ENCODE measurements at regions not wholly inside any gene's neighbourhood (a gene's known extent, or its start where the extent isn't known, plus 50 kb on each side); places are given as distances from the start of the nearest gene placed in this dataset.

- Histone ChIP-seq H3K27me3 (ENCODE audit: low read length) (no peaks in the 10 kb centered on the region), H3K4me3 (ENCODE audit: low read length) (no peak overlapping the region), H3K36me3 (ENCODE audit: insufficient read depth, low read length) (no peaks in the 10 kb centered on the region), H2AFZ (ENCODE audit: low read length) (no peak overlapping the region), H3K4me1 (ENCODE audit: low read length) (no peaks in the 10 kb centered on the region), H3K9ac (ENCODE audit: low read length) (no peak overlapping the region), H3K4me2 (ENCODE audit: low read depth, low read length, poor library complexity, severe bottlenecking) (no peak overlapping the region), H3K9me3 (ENCODE audit: low read length) (no peaks in the 10 kb centered on the region), H3K27ac (ENCODE audit: low read length) (no peak overlapping the region), H3K9me2 (replicated peaks; ENCODE audit: insufficient read depth, low read length) (no peaks in the 10 kb centered on the region), H4K20me1 (ENCODE audit: insufficient read depth, low read depth, low read length) (no peaks in the 10 kb centered on the region), H3K79me2 (ENCODE audit: low read length) (no peaks in the 10 kb centered on the region)
- DNase-seq: no peak
Measured at GRCh38 chr14:51491036-51491545, 160.6 kb upstream of the FRMD6 start.

GRCh38 chr14:51491776-51492175 lies 159.9 kb upstream of the FRMD6 start:
- no peaks in the 10 kb centered on the region for H4K20me1 ChIP-seq (ENCODE audit: insufficient read depth, low read depth, low read length)
- DNase-seq: no peak
- no peaks in the 10 kb centered on the region for H3K4me1 ChIP-seq (ENCODE audit: low read length)
- H3K27me3 ChIP-seq (ENCODE audit: low read length): no peaks in the 10 kb centered on the region
- H3K27ac ChIP-seq (ENCODE audit: low read length): no peak overlapping the region
- H3K4me2 ChIP-seq (ENCODE audit: low read depth, low read length, poor library complexity, severe bottlenecking): no peak overlapping the region
- no peaks in the 10 kb centered on the region for H3K9me3 ChIP-seq (ENCODE audit: low read length)
- H2AFZ ChIP-seq (ENCODE audit: low read length): no peak overlapping the region
- H3K79me2 ChIP-seq (ENCODE audit: low read length): no peaks in the 10 kb centered on the region
- no peak overlapping the region for H3K4me3 ChIP-seq (ENCODE audit: low read length)
- H3K36me3 ChIP-seq (ENCODE audit: insufficient read depth, low read length): no peaks in the 10 kb centered on the region
- H3K9ac ChIP-seq (ENCODE audit: low read length): no peak overlapping the region
- H3K9me2 ChIP-seq (replicated peaks; ENCODE audit: insufficient read depth, low read length): no peaks in the 10 kb centered on the region

- Histone ChIP-seq H3K9me2 (replicated peaks; ENCODE audit: insufficient read depth, low read length) (no peaks in the 10 kb centered on the region), H3K4me3 (ENCODE audit: low read length) (no peak overlapping the region), H3K9me3 (ENCODE audit: low read length) (no peaks in the 10 kb centered on the region), H3K4me1 (ENCODE audit: low read length) (no peaks in the 10 kb centered on the region), H3K27me3 (ENCODE audit: low read length) (no peaks in the 10 kb centered on the region), H2AFZ (ENCODE audit: low read length) (no peak overlapping the region), H3K9ac (ENCODE audit: low read length) (no peak overlapping the region), H3K27ac (ENCODE audit: low read length) (no peak overlapping the region), H3K4me2 (ENCODE audit: low read depth, low read length, poor library complexity, severe bottlenecking) (no peak overlapping the region), H3K79me2 (ENCODE audit: low read length) (no peaks in the 10 kb centered on the region), H4K20me1 (ENCODE audit: insufficient read depth, low read depth, low read length) (no peaks in the 10 kb centered on the region; the same call in 1 of the 2 replicates), H3K36me3 (ENCODE audit: insufficient read depth, low read length) (no peaks in the 10 kb centered on the region)
- DNase-seq: no peak
Measured at GRCh38 chr14:51495319-51495718, 156.4 kb upstream of the FRMD6 start.

- H3K9me2 ChIP-seq (replicated peaks; ENCODE audit: insufficient read depth, low read length): no peaks in the 10 kb centered on the region
- no peaks in the 10 kb centered on the region for H3K79me2 ChIP-seq (ENCODE audit: low read length)
- no peaks in the 10 kb centered on the region for H3K36me3 ChIP-seq (ENCODE audit: insufficient read depth, low read length)
- H3K27ac ChIP-seq (ENCODE audit: low read length): no peak overlapping the region
- DNase-seq: no peak
- no peak overlapping the region for H3K4me3 ChIP-seq (ENCODE audit: low read length)
- H3K4me1 ChIP-seq (ENCODE audit: low read length): no peaks in the 10 kb centered on the region
- no peak overlapping the region for H2AFZ ChIP-seq (ENCODE audit: low read length)
- no peaks in the 10 kb centered on the region for H3K9me3 ChIP-seq (ENCODE audit: low read length)
- no peak overlapping the region for H3K4me2 ChIP-seq (ENCODE audit: low read depth, low read length, poor library complexity, severe bottlenecking)
- no peaks in the 10 kb centered on the region for H3K27me3 ChIP-seq (ENCODE audit: low read length)
- H4K20me1 ChIP-seq (ENCODE audit: insufficient read depth, low read depth, low read length): no peaks in the 10 kb centered on the region; the same call in 1 of the 2 replicates
- no peak overlapping the region for H3K9ac ChIP-seq (ENCODE audit: low read length)
Measured at GRCh38 chr14:51498411-51499227, 153.1 kb upstream of the FRMD6 start.

GRCh38 chr14:51500776-51501175 lies 150.9 kb upstream of the FRMD6 start:
- no peak overlapping the region for H3K4me3 ChIP-seq (ENCODE audit: low read length)
- H3K36me3 ChIP-seq (ENCODE audit: insufficient read depth, low read length): no peaks in the 10 kb centered on the region
- H3K27me3 ChIP-seq (ENCODE audit: low read length): no peaks in the 10 kb centered on the region
- no peaks in the 10 kb centered on the region for H3K9me3 ChIP-seq (ENCODE audit: low read length)
- no peak overlapping the region for H2AFZ ChIP-seq (ENCODE audit: low read length)
- H3K79me2 ChIP-seq (ENCODE audit: low read length): no peaks in the 10 kb centered on the region
- H3K4me1 ChIP-seq (ENCODE audit: low read length): no peaks in the 10 kb centered on the region
- no peaks in the 10 kb centered on the region; the same call in 1 of the 2 replicates for H4K20me1 ChIP-seq (ENCODE audit: insufficient read depth, low read depth, low read length)
- H3K27ac ChIP-seq (ENCODE audit: low read length): no peak overlapping the region
- no peak overlapping the region for H3K4me2 ChIP-seq (ENCODE audit: low read depth, low read length, poor library complexity, severe bottlenecking)
- DNase-seq: no peak
- H3K9me2 ChIP-seq (replicated peaks; ENCODE audit: insufficient read depth, low read length): no peaks in the 10 kb centered on the region
- H3K9ac ChIP-seq (ENCODE audit: low read length): no peak overlapping the region

GRCh38 chr14:51501746-51502145 lies 150.0 kb upstream of the FRMD6 start:
- Histone ChIP-seq H3K27me3 (ENCODE audit: low read length) (no peaks in the 10 kb centered on the region), H3K27ac (ENCODE audit: low read length) (no peak overlapping the region), H4K20me1 (ENCODE audit: insufficient read depth, low read depth, low read length) (no peaks in the 10 kb centered on the region; the same call in 1 of the 2 replicates), H3K9me3 (ENCODE audit: low read length) (no peaks in the 10 kb centered on the region), H3K4me1 (ENCODE audit: low read length) (no peaks in the 10 kb centered on the region), H3K79me2 (ENCODE audit: low read length) (no peaks in the 10 kb centered on the region), H3K9ac (ENCODE audit: low read length) (no peak overlapping the region), H3K9me2 (replicated peaks; ENCODE audit: insufficient read depth, low read length) (no peaks in the 10 kb centered on the region), H2AFZ (ENCODE audit: low read length) (no peak overlapping the region), H3K4me3 (ENCODE audit: low read length) (no peak overlapping the region), H3K36me3 (ENCODE audit: insufficient read depth, low read length) (no peaks in the 10 kb centered on the region), H3K4me2 (ENCODE audit: low read depth, low read length, poor library complexity, severe bottlenecking) (no peak overlapping the region)
- DNase-seq: no peak

GRCh38 chr14:51504669-51505068 lies 147.0 kb upstream of the FRMD6 start:
- H3K9me3 ChIP-seq (ENCODE audit: low read length): no peaks in the 10 kb centered on the region
- no peak overlapping the region for H3K9ac ChIP-seq (ENCODE audit: low read length)
- H3K36me3 ChIP-seq (ENCODE audit: insufficient read depth, low read length): no peaks in the 10 kb centered on the region
- DNase-seq: no peak
- H3K4me1 ChIP-seq (ENCODE audit: low read length): peaks cover 5% of the 10 kb centered on the region; the same call in 1 of the 2 replicates
- no peak overlapping the region for H3K4me3 ChIP-seq (ENCODE audit: low read length)
- H3K27me3 ChIP-seq (ENCODE audit: low read length): no peaks in the 10 kb centered on the region
- no peaks in the 10 kb centered on the region; the same call in 1 of the 2 replicates for H4K20me1 ChIP-seq (ENCODE audit: insufficient read depth, low read depth, low read length)
- no peak overlapping the region for H2AFZ ChIP-seq (ENCODE audit: low read length)
- H3K79me2 ChIP-seq (ENCODE audit: low read length): no peaks in the 10 kb centered on the region
- no peak overlapping the region for H3K27ac ChIP-seq (ENCODE audit: low read length)
- no peaks in the 10 kb centered on the region for H3K9me2 ChIP-seq (replicated peaks; ENCODE audit: insufficient read depth, low read length)
- no peak overlapping the region for H3K4me2 ChIP-seq (ENCODE audit: low read depth, low read length, poor library complexity, severe bottlenecking)

GRCh38 chr14:51507511-51507905 lies 144.2 kb upstream of the FRMD6 start:
- no peaks in the 10 kb centered on the region for H3K27me3 ChIP-seq (ENCODE audit: low read length)
- H3K9ac ChIP-seq (ENCODE audit: low read length): no peak overlapping the region
- H4K20me1 ChIP-seq (ENCODE audit: insufficient read depth, low read depth, low read length): no peaks in the 10 kb centered on the region
- peaks cover 5% of the 10 kb centered on the region; the same call in 1 of the 2 replicates for H3K4me1 ChIP-seq (ENCODE audit: low read length)
- no peak for DNase-seq
- no peaks in the 10 kb centered on the region for H3K9me2 ChIP-seq (replicated peaks; ENCODE audit: insufficient read depth, low read length)
- H2AFZ ChIP-seq (ENCODE audit: low read length): no peak overlapping the region
- H3K4me3 ChIP-seq (ENCODE audit: low read length): no peak overlapping the region
- no peaks in the 10 kb centered on the region for H3K36me3 ChIP-seq (ENCODE audit: insufficient read depth, low read length)
- H3K9me3 ChIP-seq (ENCODE audit: low read length): no peaks in the 10 kb centered on the region
- no peaks in the 10 kb centered on the region for H3K79me2 ChIP-seq (ENCODE audit: low read length)
- H3K27ac ChIP-seq (ENCODE audit: low read length): no peak overlapping the region
- H3K4me2 ChIP-seq (ENCODE audit: low read depth, low read length, poor library complexity, severe bottlenecking): no peak overlapping the region
